CD4-positive, alpha-beta T cell treated with Interleukin-12 subunit alpha and Interleukin-12 subunit beta, for 1 hour (primary cell): ENCODE measurements at regions not wholly inside any gene's neighbourhood (a gene's known extent, or its start where the extent isn't known, plus 50 kb on each side); places are given as distances from the start of the nearest gene placed in this dataset.

Source experiments
- DNase-seq: peaks from one replicate; pipeline ENCODE4 v3.0.0-alpha.2; 2020

- DNase-seq, result no peak
Measured at GRCh38 chr6:90722648-90723047, 135.8 kb upstream of the MAP3K7 start.

GRCh38 chr6:90720404-90720803 lies 133.5 kb upstream of the MAP3K7 start:
- DNase-seq, result no peak

DNA sequence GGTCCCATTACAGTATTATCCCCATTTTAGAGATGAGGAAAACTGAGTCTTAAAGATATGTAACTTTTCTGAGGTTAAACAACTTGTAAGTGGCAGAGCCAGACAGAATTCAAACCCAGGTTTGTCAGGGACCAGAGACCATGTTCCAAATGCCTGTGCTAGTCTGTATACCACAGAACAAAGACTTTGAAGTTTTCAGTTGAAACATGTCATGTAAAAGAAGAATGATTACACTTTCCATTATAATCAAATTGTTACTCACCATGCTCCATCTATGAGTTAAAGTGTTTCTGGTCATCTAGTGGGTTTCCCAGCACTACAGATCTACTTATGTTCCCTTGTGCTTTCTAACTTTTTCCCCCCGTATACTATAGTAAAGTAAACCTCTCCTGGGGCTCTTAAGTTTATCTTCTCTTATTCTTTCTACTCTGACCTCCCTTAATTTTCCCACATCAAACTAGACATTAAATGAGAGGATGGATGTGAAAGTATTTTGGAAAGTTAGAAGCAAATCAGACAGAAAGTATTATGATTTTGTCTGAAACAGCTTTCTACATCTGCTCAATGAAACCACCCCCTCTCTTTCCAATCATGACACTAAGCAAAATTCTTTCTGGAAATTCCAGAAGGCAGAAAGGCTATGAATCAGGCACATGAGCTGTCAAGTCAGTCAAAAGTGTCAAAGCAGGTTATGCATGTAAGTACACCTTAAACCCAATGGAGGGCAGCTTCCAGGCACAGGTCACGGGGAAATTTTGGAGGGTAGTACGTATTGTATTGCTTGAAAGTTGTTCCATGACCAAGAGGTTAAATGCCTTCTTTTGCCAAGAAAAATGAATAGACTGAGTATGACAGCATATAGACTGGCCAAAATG lies 132.7 kb upstream of the MAP3K7 start:
- no peak for DNase-seq

DNA sequence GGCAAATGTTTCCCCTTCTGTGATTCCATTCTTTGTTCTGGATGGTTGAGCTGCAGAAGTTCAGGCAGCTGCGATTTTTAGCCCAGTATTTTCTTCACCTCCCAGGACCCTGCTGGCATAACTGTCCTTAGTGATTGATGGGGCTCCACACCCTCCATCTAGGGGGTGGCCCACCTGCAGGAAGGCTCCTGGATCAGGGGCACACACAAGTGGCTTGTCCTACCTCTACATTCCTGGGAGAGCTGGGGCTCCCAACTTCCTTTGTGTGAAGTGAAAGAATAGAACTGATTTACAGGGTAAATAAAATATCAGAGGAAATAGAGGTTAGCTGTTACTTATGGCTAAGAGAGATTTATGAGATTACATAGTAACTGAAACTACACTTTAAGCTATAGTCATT lies 129.5 kb upstream of the MAP3K7 start:
- DNase-seq, result no peak

DNA sequence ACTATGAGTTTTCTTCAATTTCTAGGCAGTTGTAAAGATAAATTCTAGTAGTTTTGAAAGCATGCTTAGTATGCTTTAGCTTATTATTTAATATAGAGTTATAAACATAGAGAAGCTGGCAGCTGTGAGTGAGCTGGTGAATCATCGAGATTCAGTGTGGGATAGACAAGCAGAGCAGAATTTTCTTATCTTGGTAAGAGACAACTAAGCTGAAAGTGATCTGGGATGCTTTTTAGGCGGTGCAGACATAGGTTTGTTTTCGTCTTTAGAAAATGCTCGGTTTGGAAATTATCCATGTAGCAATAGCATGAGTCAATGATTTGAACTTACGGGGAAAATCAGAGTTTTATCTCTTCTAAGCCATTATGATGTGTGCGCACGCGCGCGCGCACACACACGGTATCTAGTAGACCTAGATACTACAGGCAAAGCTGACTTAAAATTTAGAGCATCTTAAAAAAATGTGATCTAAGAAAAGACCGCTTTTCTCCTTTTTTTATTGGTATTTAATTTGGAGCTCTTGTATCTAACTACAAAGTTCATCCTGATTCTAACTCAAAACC lies 128.3 kb upstream of the MAP3K7 start:
- no peak for DNase-seq

GRCh38 chr6:90714319-90714718 lies 127.4 kb upstream of the MAP3K7 start:
- DNase-seq, result no peak

DNA sequence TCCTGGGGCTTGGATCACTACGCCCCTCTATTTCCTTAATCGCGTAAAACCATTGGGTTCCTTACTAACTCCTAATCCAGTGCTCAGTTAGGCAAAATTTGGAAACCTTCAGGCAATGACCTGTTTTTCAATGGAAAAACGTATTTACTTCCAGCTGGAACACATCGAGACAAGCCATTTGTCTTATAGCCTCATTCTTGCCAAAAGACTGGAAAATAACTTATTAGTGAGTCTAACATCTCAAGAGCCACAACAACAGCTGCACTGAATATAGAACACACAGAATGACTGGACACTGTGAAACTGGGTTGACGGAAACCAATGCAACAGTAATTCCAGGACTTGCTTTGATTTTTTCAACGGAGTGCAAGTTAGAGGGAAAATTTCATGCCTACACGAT lies 125.2 kb upstream of the MAP3K7 start:
- DNase-seq, result no peak

DNA sequence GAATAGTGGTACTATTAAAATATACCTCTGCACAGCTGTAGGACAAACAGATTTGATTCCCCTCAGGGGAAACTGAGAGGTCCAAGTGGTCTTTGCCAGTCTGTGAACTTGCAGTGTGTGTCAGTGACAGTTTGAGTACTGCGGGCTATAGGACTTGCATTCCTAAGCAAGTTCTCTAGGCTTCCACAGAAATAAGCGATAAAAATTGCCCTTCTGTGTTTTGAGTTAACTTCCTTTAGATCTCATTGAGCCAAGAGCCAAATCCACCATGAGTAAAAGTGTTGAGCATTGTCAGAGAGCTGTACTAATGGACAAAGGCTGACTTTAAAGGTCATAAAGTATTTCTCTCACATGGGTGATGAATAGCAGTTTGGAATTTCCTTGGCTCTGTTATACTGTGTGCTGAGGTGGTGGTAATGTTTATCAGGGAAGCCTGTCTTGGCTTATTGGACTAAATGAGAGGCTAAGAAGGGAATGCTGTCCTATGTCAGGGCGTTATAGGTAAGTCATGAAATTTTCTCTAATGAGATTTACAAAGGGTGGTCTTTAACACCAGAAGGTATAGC lies 122.6 kb upstream of the MAP3K7 start:
- DNase-seq, result no peak

DNA sequence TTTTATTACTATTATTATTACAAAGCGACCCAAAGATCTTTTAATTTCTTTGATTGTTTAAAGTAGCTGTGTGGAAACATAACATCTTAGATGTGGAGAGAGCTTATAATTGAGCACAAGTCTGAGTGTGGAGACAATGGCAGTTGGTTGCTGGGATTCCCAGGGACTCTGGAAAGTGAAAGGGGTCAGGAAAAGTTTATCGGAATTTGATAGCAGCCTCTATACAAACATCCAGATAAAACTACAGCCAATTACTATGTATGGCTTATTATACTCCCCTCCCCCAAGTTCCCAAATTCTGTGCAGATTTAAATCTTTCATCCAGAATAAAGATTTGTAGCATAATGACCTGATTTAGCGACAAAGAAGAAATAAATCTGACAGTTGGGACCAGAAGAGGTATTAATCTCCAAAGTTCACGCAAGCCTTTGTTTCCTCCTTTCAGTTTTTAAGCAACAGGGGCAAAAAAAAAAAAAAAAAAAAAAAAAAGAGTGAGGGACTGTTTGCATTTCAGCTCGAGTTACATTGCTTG lies 121.4 kb upstream of the MAP3K7 start:
- DNase-seq, result no peak

GRCh38 chr6:90707246-90707645 lies 120.4 kb upstream of the MAP3K7 start:
- no peak for DNase-seq

- no peak for DNase-seq
Measured at GRCh38 chr6:90703336-90703735, 116.5 kb upstream of the MAP3K7 start.

- DNase-seq, result no peak
Measured at GRCh38 chr6:90701926-90702325, 115.1 kb upstream of the MAP3K7 start.

GRCh38 chr6:90701146-90701781 lies 114.4 kb upstream of the MAP3K7 start:
- no peak for DNase-seq

- DNase-seq, result no peak
Measured at GRCh38 chr6:90695316-90695715, 108.4 kb upstream of the MAP3K7 start.

GRCh38 chr6:90694802-90695201 lies 107.9 kb upstream of the MAP3K7 start:
- no peak for DNase-seq

DNA sequence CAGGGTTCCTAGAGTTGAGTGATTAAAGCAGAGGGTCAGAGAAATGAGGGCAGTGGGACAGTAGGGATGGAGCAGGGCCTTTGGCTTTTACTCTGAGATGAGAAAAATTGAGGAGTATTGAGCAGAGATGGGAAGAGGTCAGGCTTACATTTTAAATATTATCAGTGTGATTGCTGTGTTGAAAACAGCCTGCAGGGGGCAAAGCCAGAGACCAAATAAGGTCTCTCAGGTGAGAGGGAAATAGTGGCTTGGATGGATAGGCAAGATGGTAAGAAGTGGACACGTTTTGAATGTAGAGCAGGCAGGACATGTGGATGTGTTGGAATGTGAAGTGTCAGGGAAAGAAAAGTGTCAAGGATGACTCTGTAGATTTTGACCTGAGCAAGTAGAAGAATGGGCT lies 105.0 kb upstream of the MAP3K7 start:
- DNase-seq, result no peak

DNA sequence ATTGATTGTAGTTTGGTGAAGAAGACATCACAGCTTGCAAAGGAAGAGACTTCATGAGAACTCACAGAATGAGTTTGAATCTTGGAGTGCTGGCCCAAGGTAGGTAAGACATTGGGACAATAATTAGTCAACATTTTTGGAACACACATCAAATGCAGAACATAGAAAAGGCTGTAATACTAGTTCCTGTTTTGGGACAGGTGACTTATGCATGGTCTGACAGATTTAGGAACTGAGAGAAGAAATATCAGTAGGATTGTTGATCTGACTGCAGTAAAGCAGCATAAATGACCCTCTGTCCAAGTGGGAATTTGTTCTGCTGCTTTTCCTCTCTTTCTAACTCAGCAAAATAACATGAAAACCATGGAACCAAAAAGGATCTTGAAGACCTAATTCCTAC lies 102.3 kb upstream of the MAP3K7 start:
- no peak for DNase-seq

- DNase-seq, result no peak
Measured at GRCh38 chr6:90687775-90688380, 101.0 kb upstream of the MAP3K7 start.

GRCh38 chr6:90681863-90682262 lies 95.0 kb upstream of the MAP3K7 start:
- no peak for DNase-seq

- no peak for DNase-seq
Measured at GRCh38 chr6:90678049-90678779, 91.3 kb upstream of the MAP3K7 start.

- DNase-seq, result no peak
Measured at GRCh38 chr6:90677440-90677839, 90.6 kb upstream of the MAP3K7 start.

DNA sequence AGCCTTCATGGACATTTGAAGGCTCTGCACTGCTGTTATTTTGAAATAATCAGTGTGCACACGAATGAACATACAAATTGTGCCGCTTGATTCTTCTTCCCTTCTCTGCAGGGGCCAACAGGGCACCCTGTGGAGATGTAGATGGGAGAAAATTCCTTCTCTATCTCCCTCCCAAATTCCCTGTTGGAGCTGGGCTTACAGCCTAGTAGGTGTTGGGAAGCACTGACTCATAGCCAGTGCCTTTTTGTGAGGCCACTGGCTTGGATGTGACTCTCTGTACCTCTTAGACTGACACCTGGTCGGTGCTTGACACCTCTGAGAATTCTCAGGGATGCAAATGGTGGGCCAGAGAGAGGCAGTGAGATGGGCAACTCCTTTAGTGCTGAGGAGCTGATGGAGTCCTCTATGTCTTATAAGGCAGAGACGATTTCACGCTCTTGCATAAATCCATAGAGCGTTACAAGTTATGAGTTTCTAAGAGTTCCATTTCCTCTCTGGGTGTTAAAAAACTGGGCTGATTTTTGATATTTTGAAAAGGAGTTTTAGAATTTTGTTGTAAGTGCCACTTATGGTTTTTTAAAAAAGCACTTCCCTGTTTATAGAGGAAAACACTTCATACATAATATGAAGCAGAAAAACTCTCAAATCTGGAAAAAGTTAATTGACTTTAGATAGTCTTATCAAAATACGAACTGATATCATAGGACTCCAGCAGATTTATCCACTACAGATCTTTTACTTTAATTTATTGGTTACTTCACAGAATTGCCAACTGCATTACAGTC lies 89.8 kb upstream of the MAP3K7 start:
- DNase-seq, result no peak
